ENCODE measurements at regions not wholly inside any gene's neighbourhood (a gene's known extent, or its start where the extent isn't known, plus 50 kb on each side); places are given as distances from the start of the nearest gene placed in this dataset.

GRCh38 chr4:131441004-131441688, 1707.9 kb upstream of the PCDH10 start:
- H3K27ac ChIP-seq (ENCODE audit: extremely low read depth, low read depth, low read length), result no peak overlapping the region
- in situ Hi-C loops (cut with MboI) (no loop called here), intact Hi-C loops (cut with micrococcal nuclease) (no loop called here)
- no TSS peak for BruUV-seq (replicated peaks)
- TF ChIP-seq ZFP30 (CRISPR knock-in tag; IDR thresholded peaks at IDR 0.05; ENCODE audit: borderline replicate concordance) (no peak), DNMT1 (IDR thresholded peaks at IDR 0.05) (no peak), ETV5 (CRISPR knock-in tag; IDR thresholded peaks at IDR 0.05; ENCODE audit: low read depth) (no peak), ZNF121 (CRISPR knock-in tag; conservative IDR thresholded peaks at IDR 0.05) (no peak), RREB1 (CRISPR knock-in tag; IDR thresholded peaks at IDR 0.05) (no peak), ZNF318 (IDR thresholded peaks at IDR 0.05; ENCODE audit: borderline replicate concordance in 1 of 2, low read depth in 1 of 2) (no peak)
- CTCF ChIA-PET (ENCODE audit: low intra/inter-chr PET ratio), result no interaction called here
- H3K4me2 ChIP-seq (ENCODE audit: insufficient read depth, low read length), result no peak overlapping the region
- ATAC-seq (no peak), DNase-seq (ENCODE audit: extremely low read depth in 1 of 4, low spot score in 3 of 4) (no peak), FAIRE-seq (no peak)
- no peak overlapping the region for H2AFZ ChIP-seq (ENCODE audit: low read depth, low read length)
- POLR2A ChIA-PET, result no interaction called here
- H3K27me3 ChIP-seq (ENCODE audit: control insufficient read depth in 2 of 2, insufficient read depth in 2 of 2, low read length in 2 of 2), result no peaks in the 10 kb centered on the region
- no peaks in the 10 kb centered on the region for H3K9me3 ChIP-seq (replicated peaks; ENCODE audit: control insufficient read depth, insufficient read depth, low read depth, low read length)
- 0% methylated on average over 6 of the region's 7 CpGs for WGBS (ENCODE audit: insufficient coverage, low coverage, missing lambda C conversion rate)
- no peaks in the 10 kb centered on the region for H3K79me2 ChIP-seq (ENCODE audit: control insufficient read depth, insufficient read depth, low read length)
- no peaks in the 10 kb centered on the region for H3K4me1 ChIP-seq (replicated peaks in 1 of 2; ENCODE audit: control insufficient read depth in 2 of 2, insufficient read depth in 2 of 2, low read length in 2 of 2)
- no peaks in the 10 kb centered on the region for H3K36me3 ChIP-seq (ENCODE audit: control insufficient read depth, insufficient read depth, low read length)
- no peaks in the 10 kb centered on the region for H4K20me1 ChIP-seq (replicated peaks; ENCODE audit: control insufficient read depth, insufficient read depth, low read length)
- no peak overlapping the region for H3K9ac ChIP-seq (ENCODE audit: insufficient read depth in 1 of 2, low read depth in 2 of 2, low read length in 2 of 2)
- no peaks in the 10 kb centered on the region for H3K9me1 ChIP-seq (ENCODE audit: control insufficient read depth, insufficient read depth, low read length)
- H3K4me3 ChIP-seq, result no peak overlapping the region
